GM18507 (cell line): ENCODE measurements at regions not wholly inside any gene's neighbourhood (a gene's known extent, or its start where the extent isn't known, plus 50 kb on each side); places are given as distances from the start of the nearest gene placed in this dataset.

Source experiments
- DNase-seq: peaks from one replicate; pipeline ENCODE4 v3.0.0; 2011; ENCODE audit warnings: low read depth; ENCODE audit not compliant: insufficient read length; ENCODE audit errors: extremely low spot score
- FAIRE-seq: peaks from 2 replicates; lab custom pipeline; 2011; peaks lifted over from hg19 to GRCh38; lab: Jason Lieb, UNC

DNA sequence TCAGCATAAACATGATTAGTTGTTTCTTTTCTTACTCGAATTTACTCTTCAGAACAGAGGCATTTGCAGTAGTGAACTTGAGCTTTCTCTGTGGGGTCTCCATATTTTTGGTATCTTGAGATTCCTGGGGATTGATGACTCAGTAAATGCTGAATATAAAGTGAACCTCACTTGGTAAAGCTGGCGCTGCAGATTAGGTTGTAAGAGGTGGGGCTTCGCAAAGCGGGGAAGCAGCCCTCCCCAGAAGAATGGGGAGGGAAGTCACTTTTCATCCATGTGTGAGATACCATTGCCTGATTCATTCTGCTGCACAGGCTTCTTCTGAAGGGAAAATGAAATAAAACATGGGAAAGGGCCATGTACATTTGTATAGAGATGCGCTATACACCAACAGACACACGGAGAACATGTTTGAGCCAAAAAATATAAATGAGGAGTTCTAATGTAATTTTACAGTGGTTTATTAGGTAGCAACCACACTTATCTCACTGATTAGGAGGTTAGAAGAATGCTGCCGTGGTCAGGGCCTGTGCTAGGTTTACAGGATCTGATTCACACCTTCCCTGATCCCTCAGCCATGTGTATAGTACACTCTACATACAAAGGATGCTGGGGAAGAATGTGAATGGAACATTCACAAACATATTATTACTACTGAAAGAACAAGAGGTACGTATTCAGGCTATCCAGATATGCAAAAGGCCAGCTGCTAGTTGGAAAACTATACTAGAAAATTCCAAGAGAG is 63.5 kb downstream of the DNTTIP2 start:
- no peak for FAIRE-seq
- no peak for DNase-seq

DNA sequence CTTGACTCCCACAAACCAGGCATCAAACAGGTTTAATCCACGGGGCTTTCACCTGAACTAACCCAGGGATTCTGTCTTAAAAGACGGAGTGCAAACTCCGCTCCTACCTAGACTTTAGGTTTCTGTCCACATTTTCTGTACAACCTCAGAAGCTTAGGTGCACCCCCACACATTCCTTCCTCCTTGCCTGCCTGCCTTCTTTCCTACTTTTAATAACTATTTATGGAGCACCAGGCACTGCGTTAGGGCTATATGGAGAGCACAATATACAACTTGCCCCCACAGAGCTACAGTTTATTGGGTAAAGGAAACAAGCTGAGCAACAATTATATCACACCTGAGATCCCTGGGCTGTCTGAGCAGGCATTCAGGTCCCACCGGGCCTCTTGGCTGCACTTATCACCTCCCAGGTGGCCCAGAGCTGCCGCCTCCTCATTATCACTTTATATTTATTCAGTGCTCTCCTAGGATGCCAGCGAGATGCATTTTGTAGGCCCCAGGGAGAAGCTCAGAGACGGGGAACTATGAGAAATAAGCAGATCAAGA is 64.1 kb downstream of the DNTTIP2 start:
- DNase-seq (no peak), FAIRE-seq (no peak)

DNA sequence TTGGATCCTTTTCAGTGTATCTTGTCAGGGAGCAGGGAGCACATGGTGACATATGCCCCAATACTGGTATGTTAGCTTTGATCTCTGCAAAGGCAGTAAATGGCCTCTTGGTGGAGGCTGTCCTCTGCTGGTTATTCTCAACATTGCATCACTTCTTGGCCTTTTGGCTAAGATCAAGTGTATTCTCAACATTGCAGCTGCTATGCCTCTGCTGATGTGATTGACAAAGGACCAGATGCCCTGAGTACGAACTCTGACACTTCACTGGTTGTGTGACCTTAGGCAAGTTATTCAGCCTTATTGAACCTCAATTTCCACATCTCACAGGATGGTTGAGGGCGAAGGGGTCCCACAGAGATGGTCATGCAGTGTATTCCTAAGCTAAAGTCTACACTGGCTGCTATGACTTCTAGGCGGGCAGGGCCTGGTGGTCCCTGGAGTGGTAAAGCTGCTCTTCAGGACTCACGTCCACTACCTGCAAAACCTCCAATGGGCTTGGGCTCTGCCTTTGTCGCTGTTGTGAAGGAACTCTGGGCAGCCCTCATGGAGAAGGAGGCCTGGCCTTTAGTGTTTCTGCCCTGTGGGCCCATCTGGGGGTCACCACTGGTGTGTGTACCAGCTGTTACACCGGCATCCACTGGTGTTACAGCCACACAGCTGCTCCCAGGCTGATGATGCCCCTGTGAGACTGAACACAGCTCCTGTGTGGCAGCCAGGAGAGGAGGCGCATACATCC is 64.8 kb downstream of the DNTTIP2 start:
- peak; percentile 42 for DNase-seq
- FAIRE-seq = peak; percentile 86

DNA sequence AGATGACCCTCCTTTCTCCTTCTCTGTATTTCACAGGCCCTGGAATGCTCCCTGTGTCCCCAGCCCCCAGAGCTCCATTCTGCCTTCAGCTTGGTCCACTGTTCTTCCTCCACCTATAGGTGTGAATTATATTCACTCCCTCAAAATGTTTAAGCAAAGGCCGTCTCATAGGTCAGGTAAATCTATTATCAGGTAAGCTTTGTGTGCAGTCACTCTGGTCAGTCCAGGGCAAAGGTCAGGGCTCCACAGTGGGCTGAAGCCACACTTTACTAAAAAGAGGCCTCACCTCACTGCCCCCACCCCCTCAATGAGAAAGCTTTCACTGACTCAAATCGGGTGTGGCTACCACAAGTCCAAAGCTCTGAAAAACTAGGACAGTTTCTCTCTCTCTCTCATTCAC is 65.9 kb downstream of the DNTTIP2 start:
- no peak for DNase-seq
- FAIRE-seq = no peak

DNA sequence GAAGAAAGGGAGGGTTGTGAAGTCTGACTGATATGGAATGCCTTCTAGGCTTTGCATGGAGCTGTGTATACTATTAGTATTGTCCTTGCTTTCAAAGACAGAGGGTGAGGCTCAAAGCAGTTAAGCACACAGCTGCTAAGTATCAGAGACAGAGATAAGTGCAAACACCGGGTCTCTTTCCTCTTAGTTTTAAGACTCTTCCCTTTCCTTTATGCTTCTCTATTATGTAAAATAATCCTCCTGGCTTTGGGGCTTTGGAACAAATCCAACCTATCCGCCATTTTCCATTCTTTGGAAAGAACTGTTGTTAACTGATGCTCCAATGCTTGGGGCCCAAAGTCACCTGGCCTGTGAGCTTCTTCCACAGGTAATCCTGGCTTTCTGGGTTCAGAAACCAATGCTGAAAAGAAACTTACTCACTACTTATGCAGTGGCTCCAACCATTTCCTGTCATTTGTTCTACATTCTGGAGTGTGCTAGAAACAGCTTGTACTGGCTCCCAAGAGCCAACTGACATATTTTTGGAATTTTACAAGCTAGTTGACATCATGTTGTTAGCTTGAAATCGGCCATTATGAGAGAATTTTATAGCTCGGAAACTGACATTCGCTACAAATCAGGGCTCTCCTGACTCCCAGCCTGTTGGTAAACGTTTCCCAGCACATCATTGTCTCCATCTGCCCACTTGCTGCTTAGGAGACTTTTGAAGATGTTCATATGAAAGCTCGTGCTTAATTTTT is 67.5 kb downstream of the DNTTIP2 start:
- no peak for DNase-seq
- FAIRE-seq = no peak

DNA sequence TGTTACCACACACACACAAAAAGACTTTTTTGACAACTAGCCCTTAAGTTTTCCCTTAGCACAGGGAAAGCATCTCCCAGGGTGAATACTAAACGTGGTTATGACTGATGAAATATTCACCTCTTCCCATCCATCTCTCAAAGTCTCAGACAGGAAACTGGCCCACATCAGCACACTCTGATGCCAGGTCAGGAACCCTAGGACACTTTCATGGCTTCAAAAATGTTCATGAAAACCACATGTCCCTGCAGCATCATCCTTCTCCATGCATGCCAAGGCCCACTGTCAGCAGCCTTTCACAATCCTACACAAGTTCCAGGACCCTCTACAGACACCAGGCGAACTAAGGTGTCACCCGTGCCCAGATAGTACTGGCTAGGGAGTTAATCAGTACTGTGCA is 68.7 kb downstream of the DNTTIP2 start:
- DNase-seq = no peak
- FAIRE-seq = no peak

GRCh38 chr1:93808871-93809270 is 70.1 kb downstream of the DNTTIP2 start:
- DNase-seq (no peak), FAIRE-seq (no peak)

GRCh38 chr1:93807311-93807930 is 71.6 kb downstream of the DNTTIP2 start:
- FAIRE-seq (no peak), DNase-seq (no peak)

DNA sequence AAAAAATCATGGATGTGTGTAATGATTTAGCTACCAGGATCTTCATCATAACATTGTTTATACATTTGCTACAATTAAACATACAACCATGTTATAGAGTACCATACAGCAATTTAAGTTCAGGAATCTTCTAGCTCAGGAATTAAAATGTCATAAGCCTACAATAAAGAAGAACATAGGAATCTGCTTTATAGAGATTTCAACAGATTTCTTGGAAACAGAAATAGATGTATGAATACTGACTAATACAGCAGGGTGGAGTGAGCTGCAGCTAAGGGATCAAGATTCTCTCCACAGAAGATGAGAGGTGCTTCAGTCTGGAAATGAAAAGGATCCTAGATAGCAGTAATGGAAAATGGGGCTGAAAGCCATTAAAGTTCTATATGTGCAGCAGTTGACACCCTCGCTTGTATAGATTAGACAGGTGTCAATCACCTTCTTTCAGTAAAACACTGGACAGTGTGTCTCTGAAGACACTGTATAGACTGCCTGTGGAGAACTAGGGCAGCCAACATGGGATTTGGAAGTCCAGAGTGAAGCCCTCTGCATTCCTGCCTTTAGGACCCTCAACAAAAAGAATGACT is 73.9 kb downstream of the DNTTIP2 start:
- FAIRE-seq (no peak), DNase-seq (no peak)

- DNase-seq = no peak
- FAIRE-seq = no peak
Observed at GRCh38 chr1:93804412-93804811, 74.6 kb downstream of the DNTTIP2 start.

- DNase-seq (no peak), FAIRE-seq (no peak)
Observed at GRCh38 chr1:93801471-93801870, 77.5 kb downstream of the DNTTIP2 start.

DNA sequence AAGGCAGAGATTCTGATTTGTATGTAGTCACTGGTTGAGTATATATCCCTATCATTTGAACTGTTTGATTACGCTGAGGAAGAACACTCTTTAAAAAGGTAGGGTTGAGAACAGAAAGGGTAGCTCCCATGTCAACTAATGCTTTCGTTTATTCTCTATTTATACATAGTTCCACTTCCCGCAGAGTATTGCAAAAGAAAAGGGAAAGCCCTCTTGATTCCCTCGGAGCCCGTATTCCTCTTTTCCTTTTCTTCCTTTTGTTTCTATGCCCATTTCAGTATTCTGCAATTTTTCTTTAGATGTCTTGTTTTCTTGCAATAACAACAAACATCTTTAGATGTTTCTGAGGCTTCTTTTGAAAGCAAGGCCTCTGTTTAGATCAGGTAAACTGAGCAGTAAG is 78.2 kb downstream of the DNTTIP2 start:
- DNase-seq (no peak), FAIRE-seq (no peak)

DNA sequence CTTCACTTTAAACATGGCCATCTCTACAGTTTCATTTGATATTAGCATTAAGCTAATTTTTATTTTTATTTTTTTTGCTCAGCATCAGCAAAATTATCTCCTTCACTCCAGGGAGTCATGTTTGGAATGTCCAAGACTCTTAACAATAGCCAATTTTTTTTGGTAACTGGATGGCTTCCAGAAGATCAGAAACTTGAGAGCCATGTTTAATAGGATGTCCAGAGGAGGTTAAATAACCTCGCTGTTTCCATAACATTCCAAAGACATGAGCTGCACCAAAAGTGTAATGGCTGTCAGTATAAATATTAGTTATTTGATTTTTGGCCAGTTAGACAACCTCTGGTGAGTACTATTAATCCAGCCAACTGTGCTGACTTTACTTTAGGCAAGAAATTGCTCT is 80.7 kb downstream of the DNTTIP2 start:
- DNase-seq (no peak), FAIRE-seq (no peak)

DNA sequence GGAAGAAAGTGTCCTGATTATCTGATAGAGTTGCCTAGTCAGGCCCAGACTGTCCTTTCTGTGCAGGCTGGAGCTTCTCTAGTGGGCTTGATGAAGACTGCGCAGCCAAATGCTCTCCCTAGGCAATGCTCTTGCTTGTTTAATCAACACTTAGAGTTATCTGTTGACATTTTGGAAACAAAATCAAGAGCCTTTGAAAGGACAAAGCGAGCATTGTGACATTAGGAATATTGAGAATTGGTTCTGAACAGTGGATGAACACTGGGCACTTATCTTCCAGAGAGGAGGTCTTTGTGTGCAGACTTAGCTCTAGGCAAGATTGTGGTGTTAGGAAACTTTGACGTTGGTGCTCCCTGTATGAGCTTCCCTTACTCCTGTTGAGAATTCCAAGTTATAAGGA is 94.5 kb downstream of the DNTTIP2 start:
- no peak for DNase-seq
- no peak for FAIRE-seq

DNA sequence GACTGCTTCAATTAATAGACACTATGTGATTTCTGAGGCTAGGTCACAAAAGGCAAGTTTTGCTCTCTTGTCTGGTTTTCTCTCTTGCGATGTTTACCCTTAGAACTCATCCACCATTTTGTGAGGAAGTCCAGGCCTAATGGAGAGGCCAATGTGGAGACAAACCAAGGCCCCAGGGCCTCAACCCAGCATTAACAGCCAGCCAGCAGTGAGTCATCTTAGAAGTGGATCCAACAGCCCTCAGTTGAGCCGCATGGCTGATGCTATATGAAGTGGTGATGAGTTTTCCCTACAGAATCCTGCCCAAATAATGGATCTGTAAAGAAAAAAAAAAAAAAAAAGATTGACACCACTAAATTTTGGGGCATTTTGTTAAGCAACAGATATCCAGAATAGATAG is 95.1 kb downstream of the DNTTIP2 start:
- FAIRE-seq = no peak
- no peak for DNase-seq

DNA sequence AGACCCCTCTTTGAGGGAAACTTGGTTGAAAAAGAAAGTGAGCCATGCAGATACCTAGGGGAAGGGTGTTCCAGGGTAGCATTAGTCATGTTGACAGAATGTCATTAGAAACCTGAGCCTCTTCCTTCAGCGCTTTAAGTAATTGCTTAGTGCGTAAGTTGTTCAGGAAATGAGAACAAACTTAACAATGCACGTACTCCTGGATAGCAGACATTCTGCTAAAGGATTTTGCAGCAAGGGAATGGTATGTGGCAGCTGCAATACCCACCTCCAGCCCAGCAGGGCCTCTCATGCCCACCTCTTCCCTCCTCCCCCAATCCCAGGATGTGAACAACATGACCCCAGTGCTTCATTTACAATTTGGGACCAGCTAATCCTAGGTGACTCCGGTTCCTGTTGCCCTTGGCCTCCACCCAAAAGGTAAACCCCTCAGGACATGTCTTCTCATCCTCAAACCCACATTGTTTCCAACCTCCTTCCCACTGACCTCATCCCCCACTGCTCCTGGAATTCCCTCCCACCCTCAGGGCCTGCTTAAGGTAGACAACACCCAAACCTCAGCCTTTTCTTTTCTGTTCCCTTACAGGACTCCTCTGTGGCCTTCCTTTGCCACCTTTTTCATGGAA is 98.0 kb upstream of the BCAR3 start:
- DNase-seq (no peak), FAIRE-seq (no peak)

DNA sequence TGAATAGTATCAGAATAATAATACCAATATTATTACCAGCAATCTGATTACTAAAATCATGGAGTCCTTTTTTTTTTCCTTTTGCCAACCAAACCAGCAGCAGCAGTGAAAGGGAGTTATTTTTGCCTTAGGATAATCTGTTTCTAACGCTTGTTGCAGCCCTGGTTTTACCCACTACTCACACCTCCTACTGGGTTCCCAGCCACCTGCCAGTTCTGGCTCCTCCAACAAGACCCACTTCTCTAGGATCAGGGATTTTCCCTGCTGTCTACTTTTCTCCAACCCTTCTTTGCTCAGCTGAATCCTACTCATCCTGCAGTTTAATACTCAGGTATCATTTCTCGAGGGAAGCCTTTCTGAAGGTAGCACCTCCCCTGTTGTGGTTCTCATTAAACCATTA is 96.8 kb upstream of the BCAR3 start:
- DNase-seq = no peak
- no peak for FAIRE-seq

GRCh38 chr1:93777255-93777654 is 95.6 kb upstream of the BCAR3 start:
- FAIRE-seq (no peak), DNase-seq (no peak)

- FAIRE-seq = no peak
- no peak for DNase-seq
Observed at GRCh38 chr1:93776728-93777127, 95.1 kb upstream of the BCAR3 start.
